WTC11 (cell line): ENCODE measurements at regions not wholly inside any gene's neighbourhood (a gene's known extent, or its start where the extent isn't known, plus 50 kb on each side); places are given as distances from the start of the nearest gene placed in this dataset.
A peak's percentile ranks its signal among the peaks of the same experiment; 100 is the strongest.

Experiments used
- ATAC-seq: fragments of 200-7000 bp; cut with Tn5 transposase; 2 replicates; pipeline ENCODE4 v1.10.0; 2021; ENCODE audit warnings: mild to moderate bottlenecking, moderate library complexity
- CTCF ChIA-PET: fragments of 300-600 bp; sonication (Branson Sonifier 250); formaldehyde crosslinking; loops from one replicate; lab custom pipeline; 2021; ENCODE audit warnings: antibody characterized with exemption; lab: Charles Lee
- POLR2A ChIA-PET: fragments of 350-600 bp; sonication (Branson Sonifier 250); formaldehyde crosslinking; loops from one replicate; lab custom pipeline; 2021; ENCODE audit warnings: antibody characterized with exemption; lab: Charles Lee
- DNase-seq: peaks from one replicate; pipeline ENCODE4 v3.0.0; 2021; ENCODE audit warnings: low spot score
- H3K27ac Mint-ChIP-seq: 2 replicates; pipeline ENCODE4 v1.8.0; 2021; ENCODE audit warnings: mixed read lengths
- H3K27me3 Mint-ChIP-seq: 2 replicates; pipeline ENCODE4 v1.8.0; 2021; ENCODE audit warnings: low read depth, mild to moderate bottlenecking, moderate library complexity, mixed read lengths
- H3K36me3 Mint-ChIP-seq: 2 replicates; pipeline ENCODE4 v1.8.0; 2021; ENCODE audit warnings: mixed read lengths
- H3K4me1 Mint-ChIP-seq: 2 replicates; pipeline ENCODE4 v1.8.0; 2022; ENCODE audit warnings: mixed read lengths
- H3K4me3 Mint-ChIP-seq: 2 replicates; pipeline ENCODE4 v1.8.0; 2021; ENCODE audit warnings: mild to moderate bottlenecking, moderate library complexity, mixed read lengths
- H3K9me3 Mint-ChIP-seq: 2 replicates; pipeline ENCODE4 v1.8.0; 2021; ENCODE audit warnings: mixed read lengths
- E2F4 ChIP-seq: sonication (generic); formaldehyde crosslinking; IDR thresholded peaks from 2 replicates; pipeline ENCODE4 v1.8.1; 2022; ENCODE audit warnings: low read depth, mild to moderate bottlenecking, moderate library complexity, missing genetic modification reagents, borderline replicate concordance
- EMX1 ChIP-seq: fragments of 250-450 bp; sonication (Bioruptor Pico); IDR thresholded peaks from 2 replicates; pipeline ENCODE4 v1.8.0; 2021; ENCODE audit warnings: mild to moderate bottlenecking
- IRF1 ChIP-seq: sonication (generic); formaldehyde crosslinking; IDR thresholded peaks from 2 replicates; pipeline ENCODE4 v1.8.0; 2023; ENCODE audit warnings: missing genetic modification reagents
- JUN ChIP-seq: sonication (generic); formaldehyde crosslinking; IDR thresholded peaks from 2 replicates; pipeline ENCODE4 v1.8.0; 2023; ENCODE audit warnings: mild to moderate bottlenecking, missing genetic modification reagents
- KAT7 ChIP-seq: sonication (generic); formaldehyde crosslinking; IDR thresholded peaks from 2 replicates; pipeline ENCODE4 v1.8.1; 2023; ENCODE audit warnings: missing genetic modification reagents, mild to moderate bottlenecking, borderline replicate concordance
- NFE2L1 ChIP-seq: sonication (generic); formaldehyde crosslinking; IDR thresholded peaks from 2 replicates; pipeline ENCODE4 v1.8.1; 2023; ENCODE audit warnings: missing genetic modification reagents
- PRRX2 ChIP-seq: fragments of 250-450 bp; sonication (Bioruptor Pico); IDR thresholded peaks from 2 replicates; pipeline ENCODE4 v1.8.0; 2021; ENCODE audit warnings: mild to moderate bottlenecking
- RORB ChIP-seq: fragments of 250-450 bp; sonication (Bioruptor Pico); IDR thresholded peaks from 2 replicates; pipeline ENCODE4 v1.9.0; 2021; ENCODE audit warnings: mild to moderate bottlenecking
- SOX15 ChIP-seq: fragments of 250-450 bp; sonication (Bioruptor Pico); IDR thresholded peaks from 2 replicates; pipeline ENCODE4 v1.9.0; 2021; ENCODE audit warnings: mild to moderate bottlenecking
- SP1 ChIP-seq: sonication (generic); formaldehyde crosslinking; conservative IDR thresholded peaks from 2 replicates; pipeline ENCODE4 v1.8.1; 2022; ENCODE audit warnings: missing genetic modification reagents
- TEAD1 ChIP-seq: sonication (generic); formaldehyde crosslinking; IDR thresholded peaks from 2 replicates; pipeline ENCODE4 v1.8.0; 2022; ENCODE audit warnings: mild to moderate bottlenecking, missing genetic modification reagents
- ZBTB21 ChIP-seq: sonication (generic); formaldehyde crosslinking; IDR thresholded peaks from 2 replicates; pipeline ENCODE4 v1.8.1; 2023; ENCODE audit warnings: mild to moderate bottlenecking, missing genetic modification reagents, borderline replicate concordance
- ZMAT4 ChIP-seq: fragments of 250-450 bp; sonication (Bioruptor Pico); IDR thresholded peaks from 2 replicates; pipeline ENCODE4 v1.9.0; 2021; ENCODE audit warnings: mild to moderate bottlenecking
- ZNF317 ChIP-seq: sonication (generic); formaldehyde crosslinking; IDR thresholded peaks from 2 replicates; pipeline ENCODE4 v1.8.1; 2023; ENCODE audit warnings: low read depth, mild to moderate bottlenecking, moderate library complexity, missing genetic modification reagents, borderline replicate concordance
- ZNF423 ChIP-seq: fragments of 250-450 bp; sonication (Bioruptor Pico); IDR thresholded peaks from 2 replicates; pipeline ENCODE4 v2.1.2; 2022; ENCODE audit warnings: mild to moderate bottlenecking, moderate library complexity
- ZNF671 ChIP-seq: fragments of 250-450 bp; sonication (Bioruptor Pico); IDR thresholded peaks from 2 replicates; pipeline ENCODE4 v1.8.0; 2021; ENCODE audit warnings: mild to moderate bottlenecking
- ZSCAN18 ChIP-seq: fragments of 250-450 bp; sonication (Bioruptor Pico); IDR thresholded peaks from 2 replicates; pipeline ENCODE4 v2.1.2; 2022; ENCODE audit warnings: mild to moderate bottlenecking, moderate library complexity
- TF ChIP-seq, protein P1 (sequence below): fragments of 250-450 bp; sonication (Bioruptor Pico); IDR thresholded peaks from 2 replicates; pipeline ENCODE4 v1.8.0; 2021; ENCODE audit warnings: mild to moderate bottlenecking
- TF ChIP-seq, protein P2 (sequence below): fragments of 250-450 bp; sonication (Bioruptor Pico); IDR thresholded peaks from 2 replicates; pipeline ENCODE4 v1.9.0; 2021; ENCODE audit warnings: moderate library complexity, mild to moderate bottlenecking, inconsistent platforms, borderline replicate concordance
- TF ChIP-seq, protein P3 (sequence below): sonication (generic); formaldehyde crosslinking; IDR thresholded peaks from 2 replicates; pipeline ENCODE4 v1.8.0; 2023; ENCODE audit warnings: missing genetic modification reagents, mild to moderate bottlenecking, borderline replicate concordance
- TF ChIP-seq, protein P4 (sequence below): sonication (generic); formaldehyde crosslinking; IDR thresholded peaks from 2 replicates; pipeline ENCODE4 v1.8.1; 2023; ENCODE audit warnings: mild to moderate bottlenecking, missing genetic modification reagents, borderline replicate concordance

GRCh38 chr7:108802650-108803049 is 233.0 kb downstream of the DNAJB9 start:
- H3K9me3 Mint-ChIP-seq: peaks cover 4% of the 10 kb centered on the region; the same call in 1 of the 2 replicates
- DNase-seq: no peak
- no peaks in the 10 kb centered on the region for H3K27me3 Mint-ChIP-seq
- TF ChIP-seq JUN (CRISPR knock-in tag): no peak
- TF ChIP-seq NFE2L1 (CRISPR knock-in tag): no peak
- TF ChIP-seq SP1: no peak
- TF ChIP-seq PRRX2: no peak
- TF ChIP-seq, protein P1, sequence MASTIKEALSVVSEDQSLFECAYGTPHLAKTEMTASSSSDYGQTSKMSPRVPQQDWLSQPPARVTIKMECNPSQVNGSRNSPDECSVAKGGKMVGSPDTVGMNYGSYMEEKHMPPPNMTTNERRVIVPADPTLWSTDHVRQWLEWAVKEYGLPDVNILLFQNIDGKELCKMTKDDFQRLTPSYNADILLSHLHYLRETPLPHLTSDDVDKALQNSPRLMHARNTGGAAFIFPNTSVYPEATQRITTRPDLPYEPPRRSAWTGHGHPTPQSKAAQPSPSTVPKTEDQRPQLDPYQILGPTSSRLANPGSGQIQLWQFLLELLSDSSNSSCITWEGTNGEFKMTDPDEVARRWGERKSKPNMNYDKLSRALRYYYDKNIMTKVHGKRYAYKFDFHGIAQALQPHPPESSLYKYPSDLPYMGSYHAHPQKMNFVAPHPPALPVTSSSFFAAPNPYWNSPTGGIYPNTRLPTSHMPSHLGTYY: no peak
- no peak for TF ChIP-seq EMX1
- TF ChIP-seq IRF1 (CRISPR knock-in tag): no peak
- TF ChIP-seq ZSCAN18 (CRISPR knock-in tag): no peak
- no peak for TF ChIP-seq E2F4
- TF ChIP-seq, protein P2, sequence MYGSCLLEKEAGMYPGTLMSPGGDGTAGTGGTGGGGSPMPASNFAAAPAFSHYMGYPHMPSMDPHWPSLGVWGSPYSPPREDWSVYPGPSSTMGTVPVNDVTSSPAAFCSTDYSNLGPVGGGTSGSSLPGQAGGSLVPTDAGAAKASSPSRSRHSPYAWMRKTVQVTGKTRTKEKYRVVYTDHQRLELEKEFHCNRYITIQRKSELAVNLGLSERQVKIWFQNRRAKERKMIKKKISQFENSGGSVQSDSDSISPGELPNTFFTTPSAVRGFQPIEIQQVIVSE (CRISPR knock-in tag): no peak
- TF ChIP-seq, protein P3, sequence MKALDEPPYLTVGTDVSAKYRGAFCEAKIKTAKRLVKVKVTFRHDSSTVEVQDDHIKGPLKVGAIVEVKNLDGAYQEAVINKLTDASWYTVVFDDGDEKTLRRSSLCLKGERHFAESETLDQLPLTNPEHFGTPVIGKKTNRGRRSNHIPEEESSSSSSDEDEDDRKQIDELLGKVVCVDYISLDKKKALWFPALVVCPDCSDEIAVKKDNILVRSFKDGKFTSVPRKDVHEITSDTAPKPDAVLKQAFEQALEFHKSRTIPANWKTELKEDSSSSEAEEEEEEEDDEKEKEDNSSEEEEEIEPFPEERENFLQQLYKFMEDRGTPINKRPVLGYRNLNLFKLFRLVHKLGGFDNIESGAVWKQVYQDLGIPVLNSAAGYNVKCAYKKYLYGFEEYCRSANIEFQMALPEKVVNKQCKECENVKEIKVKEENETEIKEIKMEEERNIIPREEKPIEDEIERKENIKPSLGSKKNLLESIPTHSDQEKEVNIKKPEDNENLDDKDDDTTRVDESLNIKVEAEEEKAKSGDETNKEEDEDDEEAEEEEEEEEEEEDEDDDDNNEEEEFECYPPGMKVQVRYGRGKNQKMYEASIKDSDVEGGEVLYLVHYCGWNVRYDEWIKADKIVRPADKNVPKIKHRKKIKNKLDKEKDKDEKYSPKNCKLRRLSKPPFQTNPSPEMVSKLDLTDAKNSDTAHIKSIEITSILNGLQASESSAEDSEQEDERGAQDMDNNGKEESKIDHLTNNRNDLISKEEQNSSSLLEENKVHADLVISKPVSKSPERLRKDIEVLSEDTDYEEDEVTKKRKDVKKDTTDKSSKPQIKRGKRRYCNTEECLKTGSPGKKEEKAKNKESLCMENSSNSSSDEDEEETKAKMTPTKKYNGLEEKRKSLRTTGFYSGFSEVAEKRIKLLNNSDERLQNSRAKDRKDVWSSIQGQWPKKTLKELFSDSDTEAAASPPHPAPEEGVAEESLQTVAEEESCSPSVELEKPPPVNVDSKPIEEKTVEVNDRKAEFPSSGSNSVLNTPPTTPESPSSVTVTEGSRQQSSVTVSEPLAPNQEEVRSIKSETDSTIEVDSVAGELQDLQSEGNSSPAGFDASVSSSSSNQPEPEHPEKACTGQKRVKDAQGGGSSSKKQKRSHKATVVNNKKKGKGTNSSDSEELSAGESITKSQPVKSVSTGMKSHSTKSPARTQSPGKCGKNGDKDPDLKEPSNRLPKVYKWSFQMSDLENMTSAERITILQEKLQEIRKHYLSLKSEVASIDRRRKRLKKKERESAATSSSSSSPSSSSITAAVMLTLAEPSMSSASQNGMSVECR (CRISPR knock-in tag): no peak
- TF ChIP-seq ZNF671 (CRISPR knock-in tag): no peak
- TF ChIP-seq ZBTB21: no peak
- no peak for TF ChIP-seq TEAD1 (CRISPR knock-in tag)
- no peak for TF ChIP-seq ZNF423 (CRISPR knock-in tag)
- no peak for TF ChIP-seq KAT7 (CRISPR knock-in tag)
- 0 out of 2 replicates have a peak, but pooled peaks cover 3% of the 10 kb centered on the region for H3K4me1 Mint-ChIP-seq
- H3K27ac Mint-ChIP-seq: no peak overlapping the region
- ChIA-PET CTCF (interaction anchor here (1.6 kb wide), 1 partner anchor 142 kb away, joined by 3 read pairs; no protein-coding TSS in a partner anchor), POLR2A (no interaction called here)
- no peaks in the 10 kb centered on the region for H3K36me3 Mint-ChIP-seq
- H3K4me3 Mint-ChIP-seq: no peak overlapping the region
- no peak for ATAC-seq

DNA sequence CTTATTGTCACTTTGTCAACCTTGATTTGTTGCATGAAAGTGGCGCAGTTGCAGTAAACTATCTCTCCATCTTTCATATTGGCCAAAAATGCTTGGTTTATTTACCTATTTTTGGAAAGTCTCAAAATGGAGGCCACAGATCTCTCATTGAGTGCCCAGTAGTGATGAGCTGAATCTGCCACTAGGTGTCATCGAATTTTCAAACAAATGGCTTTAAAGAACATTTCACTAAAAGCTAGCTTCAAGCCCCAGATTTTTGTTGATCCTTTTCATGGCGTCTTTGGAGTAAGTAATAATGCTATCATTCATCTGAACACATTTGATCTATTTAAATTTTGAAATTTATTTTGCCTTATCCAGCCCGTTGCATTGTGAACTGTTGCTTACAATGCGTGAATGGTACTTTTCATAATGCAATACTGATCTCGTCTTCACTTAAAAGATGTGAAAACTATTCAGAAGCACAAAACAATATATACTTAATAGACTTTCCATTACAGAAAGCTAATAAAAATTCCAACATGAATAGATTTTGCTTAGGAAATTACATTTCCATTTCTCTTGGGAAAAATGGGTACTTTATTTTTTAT is 236.2 kb downstream of the DNAJB9 start:
- Mint-ChIP-seq H3K4me3 (no peak overlapping the region), H3K36me3 (no peaks in the 10 kb centered on the region)
- peak; percentile 66 for ATAC-seq

More for the DNA sequence above, 236.2 kb downstream of the DNAJB9 start:
- H3K27ac Mint-ChIP-seq: no peak overlapping the region
- TF ChIP-seq ZMAT4: no peak
- no peak for TF ChIP-seq ZNF317 (CRISPR knock-in tag)
- no peak for TF ChIP-seq SOX15 (CRISPR knock-in tag)
- TF ChIP-seq, protein P4, sequence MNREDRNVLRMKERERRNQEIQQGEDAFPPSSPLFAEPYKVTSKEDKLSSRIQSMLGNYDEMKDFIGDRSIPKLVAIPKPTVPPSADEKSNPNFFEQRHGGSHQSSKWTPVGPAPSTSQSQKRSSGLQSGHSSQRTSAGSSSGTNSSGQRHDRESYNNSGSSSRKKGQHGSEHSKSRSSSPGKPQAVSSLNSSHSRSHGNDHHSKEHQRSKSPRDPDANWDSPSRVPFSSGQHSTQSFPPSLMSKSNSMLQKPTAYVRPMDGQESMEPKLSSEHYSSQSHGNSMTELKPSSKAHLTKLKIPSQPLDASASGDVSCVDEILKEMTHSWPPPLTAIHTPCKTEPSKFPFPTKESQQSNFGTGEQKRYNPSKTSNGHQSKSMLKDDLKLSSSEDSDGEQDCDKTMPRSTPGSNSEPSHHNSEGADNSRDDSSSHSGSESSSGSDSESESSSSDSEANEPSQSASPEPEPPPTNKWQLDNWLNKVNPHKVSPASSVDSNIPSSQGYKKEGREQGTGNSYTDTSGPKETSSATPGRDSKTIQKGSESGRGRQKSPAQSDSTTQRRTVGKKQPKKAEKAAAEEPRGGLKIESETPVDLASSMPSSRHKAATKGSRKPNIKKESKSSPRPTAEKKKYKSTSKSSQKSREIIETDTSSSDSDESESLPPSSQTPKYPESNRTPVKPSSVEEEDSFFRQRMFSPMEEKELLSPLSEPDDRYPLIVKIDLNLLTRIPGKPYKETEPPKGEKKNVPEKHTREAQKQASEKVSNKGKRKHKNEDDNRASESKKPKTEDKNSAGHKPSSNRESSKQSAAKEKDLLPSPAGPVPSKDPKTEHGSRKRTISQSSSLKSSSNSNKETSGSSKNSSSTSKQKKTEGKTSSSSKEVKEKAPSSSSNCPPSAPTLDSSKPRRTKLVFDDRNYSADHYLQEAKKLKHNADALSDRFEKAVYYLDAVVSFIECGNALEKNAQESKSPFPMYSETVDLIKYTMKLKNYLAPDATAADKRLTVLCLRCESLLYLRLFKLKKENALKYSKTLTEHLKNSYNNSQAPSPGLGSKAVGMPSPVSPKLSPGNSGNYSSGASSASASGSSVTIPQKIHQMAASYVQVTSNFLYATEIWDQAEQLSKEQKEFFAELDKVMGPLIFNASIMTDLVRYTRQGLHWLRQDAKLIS (CRISPR knock-in tag): no peak
- no peak for TF ChIP-seq TEAD1 (CRISPR knock-in tag)
- TF ChIP-seq RORB (CRISPR knock-in tag): no peak
- TF ChIP-seq, all 79 proteins: peak for 0
- CTCF ChIA-PET: interaction anchor here (0.6 to 1.4 kb wide), 10 partner anchors 11 to 278 kb away, joined by 3 to 8 read pairs (median 4); no protein-coding TSS in a partner anchor
- Mint-ChIP-seq H3K4me1 (no peaks in the 10 kb centered on the region), H3K27me3 (no peaks in the 10 kb centered on the region), H3K9me3 (no peaks in the 10 kb centered on the region)
- DNase-seq: peak; percentile 14
- POLR2A ChIA-PET: no interaction called here
